ENCODE measurements at regions not wholly inside any gene's neighbourhood (a gene's known extent, or its start where the extent isn't known, plus 50 kb on each side); places are given as distances from the start of the nearest gene placed in this dataset.

DNA sequence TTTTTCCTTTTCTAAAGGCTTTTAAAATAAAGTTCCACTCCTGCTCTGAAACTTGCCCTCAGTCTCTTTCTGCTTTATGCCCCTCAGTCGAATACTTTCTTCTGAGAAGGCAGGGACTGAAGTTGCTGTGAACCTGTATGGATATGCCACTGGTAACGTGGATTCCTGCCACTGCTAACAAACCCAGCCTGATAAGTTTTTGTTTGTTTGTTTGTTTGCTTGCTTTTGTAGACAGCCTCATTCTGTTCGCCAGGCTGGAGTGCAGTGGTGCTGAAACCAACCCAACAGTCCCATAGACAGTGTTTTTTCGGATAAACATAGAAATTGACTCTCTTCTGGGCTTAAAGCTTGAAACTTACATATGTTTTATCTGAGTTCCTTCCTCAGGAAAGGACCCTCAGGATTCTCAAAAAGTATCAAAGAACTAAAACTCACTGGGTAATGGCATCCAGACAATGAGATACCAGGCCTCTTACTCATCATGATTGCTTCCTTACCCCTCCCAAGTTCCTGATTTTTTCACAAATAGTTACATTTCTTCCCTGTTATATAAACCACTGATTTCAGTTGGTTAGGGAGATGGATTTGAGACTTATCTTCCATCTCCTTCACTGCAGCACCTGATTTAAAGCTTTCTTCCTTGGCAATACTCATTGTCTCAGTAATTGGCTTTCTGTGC lies 273.6 kb downstream of the SDHAF3 start:
- TF ChIP-seq, protein P1, sequence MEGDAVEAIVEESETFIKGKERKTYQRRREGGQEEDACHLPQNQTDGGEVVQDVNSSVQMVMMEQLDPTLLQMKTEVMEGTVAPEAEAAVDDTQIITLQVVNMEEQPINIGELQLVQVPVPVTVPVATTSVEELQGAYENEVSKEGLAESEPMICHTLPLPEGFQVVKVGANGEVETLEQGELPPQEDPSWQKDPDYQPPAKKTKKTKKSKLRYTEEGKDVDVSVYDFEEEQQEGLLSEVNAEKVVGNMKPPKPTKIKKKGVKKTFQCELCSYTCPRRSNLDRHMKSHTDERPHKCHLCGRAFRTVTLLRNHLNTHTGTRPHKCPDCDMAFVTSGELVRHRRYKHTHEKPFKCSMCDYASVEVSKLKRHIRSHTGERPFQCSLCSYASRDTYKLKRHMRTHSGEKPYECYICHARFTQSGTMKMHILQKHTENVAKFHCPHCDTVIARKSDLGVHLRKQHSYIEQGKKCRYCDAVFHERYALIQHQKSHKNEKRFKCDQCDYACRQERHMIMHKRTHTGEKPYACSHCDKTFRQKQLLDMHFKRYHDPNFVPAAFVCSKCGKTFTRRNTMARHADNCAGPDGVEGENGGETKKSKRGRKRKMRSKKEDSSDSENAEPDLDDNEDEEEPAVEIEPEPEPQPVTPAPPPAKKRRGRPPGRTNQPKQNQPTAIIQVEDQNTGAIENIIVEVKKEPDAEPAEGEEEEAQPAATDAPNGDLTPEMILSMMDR (IDR thresholded peaks at IDR 0.05; ENCODE audit: low read length): no peak
- TF ChIP-seq EZH2 (IDR thresholded peaks at IDR 0.05; ENCODE audit: borderline replicate concordance, low read length): no peak

Data from OCI-LY1 (cell line).